OCI-M1 (cell line): ENCODE measurements at regions not wholly inside any gene's neighbourhood (a gene's known extent, or its start where the extent isn't known, plus 50 kb on each side); places are given as distances from the start of the nearest gene placed in this dataset.

Experiments used
- DNase-seq: peaks from one replicate; lab custom pipeline; 2025; lab: John Stamatoyannopoulos, UW

- peak; percentile 15 for DNase-seq
Measured at GRCh38 chr12:81022531-81022930, 55.3 kb upstream of the ACSS3 start.

- no peak for DNase-seq
Measured at GRCh38 chr12:81021834-81022233, 56.0 kb upstream of the ACSS3 start.

DNA sequence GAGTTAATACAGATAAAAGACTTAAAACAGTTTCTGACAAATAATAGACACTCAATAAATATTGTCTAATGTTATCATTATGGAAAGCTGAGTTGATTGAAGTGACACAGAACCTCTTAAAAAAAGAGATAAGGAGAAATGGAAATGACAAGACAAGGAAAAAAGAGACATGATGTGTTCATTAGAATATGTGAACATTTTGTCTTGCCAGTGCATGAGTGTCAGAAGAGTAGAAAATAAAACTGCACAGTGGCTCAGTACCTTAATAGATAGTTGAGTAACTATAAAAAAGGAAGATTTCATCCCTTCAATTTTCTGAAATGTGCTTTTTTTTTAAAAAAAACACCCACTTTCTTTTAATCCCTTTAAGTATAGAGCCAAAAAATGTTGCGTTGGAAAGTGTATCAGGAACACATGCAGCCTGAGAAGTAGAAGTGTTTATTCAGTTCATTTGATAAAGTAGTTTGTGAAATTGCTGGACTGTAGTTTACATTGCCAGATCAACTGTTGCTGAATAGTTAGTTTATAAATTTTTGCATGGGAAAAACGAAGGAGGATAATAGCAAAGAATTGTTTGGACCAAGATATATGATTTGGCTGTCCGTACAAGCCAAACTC, 56.6 kb upstream of the ACSS3 start:
- DNase-seq, result no peak

DNA sequence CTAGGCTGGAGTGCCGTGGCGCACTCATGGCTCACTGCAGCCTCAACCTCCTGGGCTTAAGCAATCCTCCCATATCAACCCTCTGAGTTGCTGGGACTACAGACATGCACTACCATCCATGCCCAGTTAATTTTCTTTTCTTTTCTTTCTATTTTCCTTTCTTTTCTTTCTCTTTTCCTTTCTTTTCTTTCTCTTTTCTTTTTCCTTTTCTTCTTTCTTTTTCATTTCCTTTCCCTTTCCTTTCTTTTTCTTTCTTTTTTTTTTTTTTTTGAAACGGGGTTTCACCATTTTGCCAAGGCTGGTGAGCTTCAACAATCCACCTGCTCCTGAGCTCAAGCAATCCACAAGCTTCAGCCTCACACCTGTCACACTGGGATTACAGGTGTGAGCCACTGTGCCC, 60.1 kb upstream of the ACSS3 start:
- no peak for DNase-seq

- no peak for DNase-seq
Measured at GRCh38 chr12:81015510-81015909, 62.4 kb upstream of the ACSS3 start.

GRCh38 chr12:81010641-81011040, 67.2 kb upstream of the ACSS3 start:
- no peak for DNase-seq

GRCh38 chr12:81005606-81006005, 67.9 kb upstream of the LIN7A start:
- DNase-seq, result no peak

DNA sequence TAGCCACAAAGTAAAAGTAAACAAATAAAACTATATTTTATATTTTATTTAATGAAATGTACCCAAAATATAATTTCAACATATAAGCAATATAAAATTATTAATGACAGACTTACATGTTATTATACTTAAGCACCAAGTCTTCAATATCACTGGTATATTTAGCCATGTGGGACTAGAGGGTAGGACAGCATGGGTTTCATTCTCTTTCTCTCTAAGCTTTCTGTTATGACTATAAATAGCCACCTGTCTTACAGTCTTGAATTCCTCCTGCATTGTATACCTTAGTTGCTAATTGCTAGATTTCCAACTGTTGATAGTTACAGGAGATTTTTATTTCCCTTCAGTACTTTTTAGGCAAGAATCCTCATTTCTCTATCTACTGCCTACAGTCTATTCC, 63.1 kb upstream of the LIN7A start:
- DNase-seq, result no peak

DNA sequence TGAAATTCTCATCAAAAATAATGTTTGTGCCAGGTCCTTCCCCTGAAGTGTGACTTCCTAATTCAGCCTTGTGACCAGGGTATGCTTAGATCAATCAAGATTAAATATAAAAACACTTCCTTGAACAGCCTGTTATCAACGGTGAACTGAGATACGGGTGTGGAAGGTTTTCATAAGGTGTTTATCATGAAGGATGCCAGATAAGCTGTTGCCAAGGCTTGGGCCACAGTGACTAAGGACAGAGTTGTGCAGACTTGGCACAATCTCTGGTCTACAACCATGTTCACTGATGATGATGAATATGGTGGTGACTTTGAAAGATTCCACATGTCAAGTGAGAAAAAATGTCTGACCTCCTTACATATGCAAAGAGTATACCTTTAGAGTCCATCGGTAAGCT, 51.3 kb upstream of the LIN7A start:
- DNase-seq, result no peak
